ENCODE measurements at regions not wholly inside any gene's neighbourhood (a gene's known extent, or its start where the extent isn't known, plus 50 kb on each side); places are given as distances from the start of the nearest gene placed in this dataset.

- TF ChIP-seq CTCF (IDR thresholded peaks at IDR 0.05; ENCODE audit: borderline replicate concordance, extremely low read depth, low read length, poor library complexity, severe bottlenecking): no peak
- TF ChIP-seq EZH2 (IDR thresholded peaks at IDR 0.05; ENCODE audit: borderline replicate concordance, low read depth, low read length, severe bottlenecking): no peak
Observed at GRCh38 chr7:6886198-6886597, 60.1 kb upstream of the CCZ1B start.

Measured in DND-41 (cell line).